ENCODE measurements at regions not wholly inside any gene's neighbourhood (a gene's known extent, or its start where the extent isn't known, plus 50 kb on each side); places are given as distances from the start of the nearest gene placed in this dataset.

- TF ChIP-seq TCF12 (IDR thresholded peaks at IDR 0.05; ENCODE audit: low read depth) (no peak), REST (IDR thresholded peaks at IDR 0.05; ENCODE audit: low read depth) (no peak), RAD21 (IDR thresholded peaks at IDR 0.05; ENCODE audit: low read depth) (no peak), EP300 (IDR thresholded peaks at IDR 0.05; ENCODE audit: borderline replicate concordance) (no peak), YY1 (IDR thresholded peaks at IDR 0.05; ENCODE audit: low read depth) (no peak), TAF1 (IDR thresholded peaks at IDR 0.05; ENCODE audit: low read depth) (no peak), CREB1 (IDR thresholded peaks at IDR 0.05; ENCODE audit: low read depth) (no peak)
Measured at GRCh38 chr3:193033226-193033780, 115.6 kb upstream of the MB21D2 start.
